Neural progenitor cell (in vitro differentiated cells): ENCODE measurements at regions not wholly inside any gene's neighbourhood (a gene's known extent, or its start where the extent isn't known, plus 50 kb on each side); places are given as distances from the start of the nearest gene placed in this dataset.

ENCODE experiments used
- CTCF ChIP-seq: fragments of 200-600 bp; sonication (generic); IDR thresholded peaks from 2 replicates; pipeline ENCODE4 v1.5.1; 2017; ENCODE audit warnings: antibody characterized with exemption, mild to moderate bottlenecking
- EZH2 ChIP-seq: fragments of 200-600 bp; sonication (generic); IDR thresholded peaks from 2 replicates; pipeline ENCODE4 v1.6.1; 2017; ENCODE audit warnings: antibody characterized with exemption, mild to moderate bottlenecking, moderate library complexity
- EZH2phosphoT487 ChIP-seq: fragments of 200-600 bp; sonication (generic); IDR thresholded peaks from 2 replicates; pipeline ENCODE4 v1.6.1; 2017; ENCODE audit warnings: antibody characterized with exemption

GRCh38 chr3:59364496-59364895 lies 314.7 kb upstream of the CFAP20DC start:
- TF ChIP-seq CTCF = no peak
- no peak for TF ChIP-seq EZH2
- TF ChIP-seq EZH2phosphoT487 = no peak
